NCI-H524 (cell line): ENCODE measurements at regions not wholly inside any gene's neighbourhood (a gene's known extent, or its start where the extent isn't known, plus 50 kb on each side); places are given as distances from the start of the nearest gene placed in this dataset.

Experiments
- DNase-seq, 2 experiments: peaks; one replicate each; lab custom pipeline; 2025; lab: John Stamatoyannopoulos, UW

- no peak for DNase-seq
These were observed 423.7 kb downstream of the C3orf38 start for GRCh38 chr3:88573472-88573871.

DNA sequence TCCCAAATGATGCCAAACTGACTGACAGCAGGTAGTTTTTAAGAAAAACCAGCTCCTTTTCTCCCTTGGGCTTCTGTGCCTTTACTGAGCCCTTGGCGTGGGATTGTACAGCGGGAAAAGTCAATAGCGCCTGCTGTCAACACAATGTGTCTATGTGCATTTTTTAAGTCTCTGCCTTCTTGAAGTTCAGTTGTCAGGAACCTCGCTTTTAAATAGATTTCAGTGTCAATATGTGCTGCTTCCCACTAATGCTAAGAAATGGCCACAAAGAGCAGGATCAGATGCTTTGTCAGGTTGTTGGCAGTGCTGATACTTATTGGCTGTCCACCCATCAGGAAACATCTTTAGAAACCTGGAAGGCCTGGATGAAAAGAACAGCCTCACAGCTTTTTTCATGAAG is 424.4 kb downstream of the C3orf38 start:
- no peak for DNase-seq

DNA sequence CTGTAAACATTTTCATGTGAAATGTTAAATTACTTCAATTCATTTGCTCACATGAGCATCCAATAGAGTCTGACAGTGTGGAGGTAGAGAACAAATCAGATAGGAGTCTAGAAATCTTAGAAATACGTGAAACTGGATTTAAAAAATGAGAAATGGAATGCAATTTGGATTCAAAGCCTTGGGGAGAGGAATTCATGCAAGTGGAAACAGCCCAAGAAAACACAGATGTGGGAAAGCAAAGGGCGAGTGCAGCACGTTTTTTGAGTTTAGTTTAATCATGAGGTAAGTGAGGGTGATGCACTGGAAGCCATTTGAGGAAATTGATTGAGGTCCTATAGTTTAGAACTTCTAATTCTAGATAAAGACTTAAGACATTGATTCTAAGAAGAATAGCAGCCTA is 434.7 kb downstream of the C3orf38 start:
- no peak for DNase-seq

- DNase-seq, result no peak
These were observed 436.4 kb downstream of the C3orf38 start for GRCh38 chr3:88586121-88586640.

- no peak for DNase-seq
These were observed 439.4 kb downstream of the C3orf38 start for GRCh38 chr3:88589138-88589537.

GRCh38 chr3:88595026-88595425 is 445.3 kb downstream of the C3orf38 start:
- DNase-seq, result peak in 1 of 2 experiments; percentile 22

DNA sequence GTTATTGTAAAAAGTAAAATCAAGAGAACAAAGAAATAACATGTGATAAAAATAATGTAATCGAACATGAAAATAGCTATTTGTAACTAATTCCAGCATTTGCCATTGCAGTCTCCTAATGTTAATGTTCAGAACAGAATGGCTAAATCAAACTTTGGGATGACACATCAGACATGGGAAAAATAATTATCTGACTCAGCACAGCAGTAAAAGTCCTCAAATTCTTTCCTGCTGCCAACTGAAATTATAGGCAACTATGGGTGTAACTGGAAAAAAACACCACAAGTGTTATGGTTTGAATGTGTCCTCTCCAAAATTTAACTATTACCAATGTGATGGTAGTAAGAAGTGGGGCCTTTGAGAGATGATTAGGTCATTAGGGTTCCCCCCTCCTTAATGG is 446.7 kb downstream of the C3orf38 start:
- DNase-seq, result no peak

GRCh38 chr3:88610820-88611219 is 461.1 kb downstream of the C3orf38 start:
- no peak for DNase-seq

GRCh38 chr3:88611826-88612326 is 462.1 kb downstream of the C3orf38 start:
- DNase-seq, result no peak

DNA sequence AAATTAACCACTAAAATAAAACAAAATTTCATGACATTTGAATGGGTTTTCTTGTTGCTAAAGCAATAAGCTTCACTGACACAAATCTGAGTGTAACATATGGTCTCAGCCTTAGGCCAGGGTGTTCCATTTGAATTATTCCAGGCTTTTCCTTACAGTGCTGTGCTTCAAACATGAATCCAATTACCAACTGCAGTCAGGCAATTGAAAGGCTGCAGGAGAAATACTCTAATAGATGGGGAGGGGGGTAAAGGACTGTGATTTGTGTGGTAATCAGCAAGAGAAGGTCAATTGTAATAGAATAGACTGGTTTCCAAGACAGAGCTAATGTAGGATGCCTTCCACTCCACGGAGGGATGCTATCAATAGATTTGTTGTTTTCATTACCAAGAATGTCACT is 466.7 kb downstream of the C3orf38 start:
- peak; percentile 55 to 86 for DNase-seq

DNA sequence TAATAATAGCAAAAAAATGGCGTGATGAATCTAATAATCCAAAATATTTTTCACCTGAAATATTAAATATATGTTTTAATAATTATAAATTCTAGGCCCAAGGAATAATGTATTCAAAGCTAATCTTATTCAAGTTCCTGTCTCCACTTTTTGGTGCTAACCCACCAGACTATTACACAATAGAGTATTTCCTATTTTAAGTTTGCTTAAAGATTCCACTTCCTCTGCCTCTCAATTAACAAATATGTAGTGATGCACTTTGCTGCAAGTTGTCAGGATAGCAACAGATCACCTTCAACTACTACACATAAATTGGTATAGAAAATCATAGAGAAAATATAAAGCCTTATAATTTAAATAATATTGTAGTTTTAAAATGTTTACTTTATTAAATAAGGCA is 467.5 kb downstream of the C3orf38 start:
- no peak for DNase-seq

DNA sequence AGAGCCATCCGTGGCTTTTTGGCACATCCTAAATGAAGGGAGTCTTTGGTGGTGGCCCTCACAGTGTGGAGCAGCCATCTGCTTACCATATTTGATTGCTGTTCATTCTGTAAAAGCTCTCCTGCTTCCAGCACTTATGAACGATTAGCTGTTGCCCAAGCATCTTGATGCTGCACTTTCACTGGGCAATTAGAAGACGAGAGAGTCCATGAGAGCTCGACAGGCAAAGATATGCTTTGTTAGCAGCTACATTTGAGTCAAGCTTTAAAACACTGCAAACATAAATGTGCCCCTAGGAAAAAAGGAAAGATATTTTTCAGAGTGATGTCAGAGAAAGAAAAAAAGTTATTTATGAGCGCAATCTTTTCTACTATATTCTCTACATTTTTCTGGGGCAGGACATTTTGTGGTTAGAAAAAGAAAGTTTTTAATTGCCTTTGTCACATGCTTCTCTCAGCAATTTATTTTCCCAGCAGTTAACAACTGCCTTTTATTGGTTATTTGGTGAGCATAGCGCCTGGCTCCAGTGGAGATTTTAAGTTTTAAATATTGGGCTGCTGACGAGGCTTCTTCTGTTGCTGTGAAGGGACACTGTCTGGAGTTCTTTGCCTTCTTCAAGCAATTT is 468.4 kb downstream of the C3orf38 start:
- peak; percentile 86 to 92 for DNase-seq

- no peak for DNase-seq
These were observed 471.8 kb downstream of the C3orf38 start for GRCh38 chr3:88621586-88621985.

DNA sequence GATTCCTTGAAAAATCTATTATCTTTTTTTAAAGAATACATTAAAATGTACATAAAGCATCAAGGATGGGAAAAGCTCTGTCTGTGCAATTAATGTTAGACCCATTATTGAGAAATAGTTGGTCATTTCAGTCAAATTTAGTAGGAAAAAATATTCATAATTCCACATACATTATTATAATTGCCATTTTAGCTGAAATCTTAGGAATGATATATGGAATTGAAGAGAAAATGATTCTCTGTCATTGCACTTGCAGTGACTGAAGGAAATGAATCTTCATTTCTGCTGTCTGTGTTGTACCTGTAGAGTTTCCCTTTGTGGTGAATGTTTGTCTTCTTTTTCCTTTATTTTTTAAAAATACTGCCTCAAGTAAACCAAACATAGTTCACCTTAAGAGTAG is 473.9 kb downstream of the C3orf38 start:
- no peak for DNase-seq

DNA sequence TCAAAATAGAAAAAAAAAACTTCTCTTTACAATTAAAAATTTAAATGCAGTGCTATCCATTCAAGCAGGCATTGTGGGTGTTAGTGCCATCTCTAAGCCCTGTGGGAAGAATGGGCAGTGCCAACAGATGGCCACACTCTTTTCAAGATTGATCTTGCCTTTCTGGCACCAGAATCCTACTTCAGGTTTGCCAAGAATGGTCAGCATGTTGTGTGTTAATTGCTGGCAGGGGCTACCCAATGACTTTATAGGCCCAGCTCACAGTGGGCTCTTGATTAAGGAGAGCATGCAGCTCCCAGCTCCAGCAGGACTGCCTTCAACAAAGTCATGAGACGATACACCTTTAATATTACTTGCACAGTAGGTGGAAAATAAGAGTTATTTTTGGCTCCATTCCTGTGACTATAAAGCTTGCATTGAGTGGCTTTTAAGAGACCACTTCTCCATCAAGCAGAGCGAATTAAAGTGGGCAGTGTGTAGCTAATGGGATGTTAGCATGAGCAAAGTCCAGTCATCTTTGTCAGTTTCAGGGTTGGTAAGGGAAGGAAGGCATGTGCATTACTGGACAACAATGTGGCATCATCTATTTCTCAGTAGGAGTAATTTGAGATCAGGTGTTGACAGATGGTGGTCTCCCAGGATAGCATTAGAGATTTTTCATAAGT is 476.8 kb downstream of the C3orf38 start:
- peak; percentile 95 to 97 for DNase-seq

DNA sequence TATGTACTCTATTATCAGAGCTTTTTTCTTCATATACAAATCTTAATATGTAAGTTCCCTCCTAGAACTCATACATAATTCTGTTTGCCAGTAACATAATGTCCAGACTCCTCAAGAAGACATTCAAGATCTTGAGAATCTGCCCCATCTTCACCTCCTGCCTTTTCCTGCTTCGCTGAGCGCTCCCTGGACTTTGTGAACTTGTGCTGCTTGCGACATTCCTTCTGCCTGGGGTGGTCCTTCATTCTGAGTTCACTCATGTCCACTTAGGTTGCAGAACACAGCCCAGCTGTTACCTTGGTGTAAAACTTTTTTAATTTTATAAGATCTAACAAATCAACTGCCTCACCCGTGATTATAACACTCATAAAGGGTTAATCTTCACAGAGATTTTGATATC is 478.5 kb upstream of the EPHA3 start:
- DNase-seq, result no peak

- DNase-seq, result no peak
These were observed 475.2 kb upstream of the EPHA3 start for GRCh38 chr3:88632226-88632625.

GRCh38 chr3:88640581-88640980 is 466.8 kb upstream of the EPHA3 start:
- DNase-seq, result no peak

DNA sequence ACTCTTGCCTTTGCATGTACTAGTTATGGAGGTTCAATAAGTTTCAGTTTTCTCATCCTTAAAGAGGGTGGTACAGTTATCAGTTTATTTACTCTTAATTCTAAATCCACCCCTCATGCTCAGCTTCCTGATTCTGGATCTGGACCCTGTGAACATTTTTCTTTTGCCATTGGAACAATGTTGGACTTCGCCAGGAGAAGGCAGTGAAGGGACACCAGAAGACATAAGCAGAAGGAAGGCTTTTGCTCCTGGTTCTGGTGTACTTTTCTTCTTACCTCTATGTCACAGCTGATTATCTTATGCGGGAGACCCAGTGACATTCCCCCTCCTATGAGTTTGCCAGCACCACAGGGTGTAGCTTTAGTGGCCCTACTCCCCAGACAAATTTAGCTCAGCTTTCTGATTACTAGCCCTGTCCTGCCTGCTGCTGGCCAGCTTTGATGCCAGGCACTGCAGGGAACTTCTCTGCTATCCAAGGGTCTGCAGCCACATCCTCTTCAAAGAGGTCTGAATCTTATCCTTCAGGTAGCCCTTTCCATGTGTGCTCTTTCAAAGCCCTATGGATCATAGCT is 466.3 kb upstream of the EPHA3 start:
- DNase-seq, result no peak

GRCh38 chr3:88657459-88657858 is 450.0 kb upstream of the EPHA3 start:
- DNase-seq, result no peak

GRCh38 chr3:88661433-88661824 is 446.0 kb upstream of the EPHA3 start:
- no peak for DNase-seq

DNA sequence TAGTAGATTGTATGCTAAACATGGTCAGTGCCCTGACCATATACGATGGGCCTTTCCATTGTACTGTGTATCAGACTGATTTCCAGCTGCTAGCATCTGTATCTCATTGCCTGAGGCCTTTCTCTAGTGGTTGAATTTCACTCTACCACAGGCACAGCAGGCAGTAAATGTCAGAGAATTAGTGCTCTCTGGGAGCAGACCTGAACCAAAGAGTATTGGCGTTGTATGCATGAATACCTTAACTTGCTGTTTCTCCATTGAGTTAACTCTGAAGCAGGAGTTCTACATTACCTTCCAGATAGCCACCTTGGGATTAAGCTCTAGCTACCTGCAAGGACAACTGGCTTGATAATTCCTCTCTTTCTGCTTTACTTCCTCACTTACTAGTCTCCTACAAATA is 439.2 kb upstream of the EPHA3 start:
- DNase-seq, result no peak

GRCh38 chr3:88671573-88671972 is 435.8 kb upstream of the EPHA3 start:
- DNase-seq, result no peak
